Limb (tissue), 2 donors: ENCODE measurements at regions not wholly inside any gene's neighbourhood (a gene's known extent, or its start where the extent isn't known, plus 50 kb on each side); places are given as distances from the start of the nearest gene placed in this dataset.

Experiments
- DNase-seq, 2 donors: peaks; one replicate each; pipeline ENCODE4 v3.0.0-alpha.2; 2016; ENCODE audit errors: extremely low spot score in 2 of 2

DNA sequence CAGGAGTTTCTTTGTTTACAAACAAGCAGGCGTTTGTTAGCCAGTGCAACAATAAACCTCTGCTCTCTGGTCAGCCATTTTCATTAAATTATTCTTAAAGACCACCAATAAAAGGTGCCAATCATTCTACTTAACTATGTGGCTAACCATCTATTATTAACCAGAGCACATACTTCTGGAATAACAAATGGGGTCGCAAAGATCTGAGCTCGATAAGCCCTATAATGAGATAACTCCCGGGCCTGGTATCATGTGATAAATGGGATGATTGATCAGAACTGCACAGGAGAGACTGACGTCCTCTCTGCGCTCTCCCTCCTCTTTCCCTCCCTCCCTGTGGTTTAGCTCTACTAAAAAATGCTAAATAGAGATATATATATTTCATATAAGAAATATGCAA lies 488.2 kb downstream of the NTRK2 start:
- no peak for DNase-seq

- DNase-seq: no peak
Observed at GRCh38 chr9:85156652-85157051, 487.1 kb downstream of the NTRK2 start.

GRCh38 chr9:85155352-85155751 lies 485.8 kb downstream of the NTRK2 start:
- DNase-seq: peak in 1 of 2 donors; percentile 70

DNA sequence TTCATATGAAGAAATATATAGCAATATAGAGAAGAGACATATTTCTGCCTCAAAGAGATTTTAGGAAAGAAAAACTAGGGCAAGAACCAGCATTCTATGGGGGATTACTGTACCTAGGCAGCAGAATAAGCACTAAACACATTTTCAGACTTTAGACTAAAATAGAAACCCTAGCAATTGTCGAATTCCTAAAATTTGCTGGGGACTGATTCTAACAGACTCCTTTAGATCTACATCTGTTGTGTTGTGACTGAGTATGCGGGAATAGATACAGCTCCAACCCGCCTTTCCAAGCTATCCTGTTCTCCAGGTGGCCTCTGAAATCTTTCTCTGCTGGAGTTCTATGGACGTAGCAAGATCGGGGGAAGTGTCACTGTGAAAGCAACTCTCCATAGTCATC lies 482.2 kb downstream of the NTRK2 start:
- no peak for DNase-seq

DNA sequence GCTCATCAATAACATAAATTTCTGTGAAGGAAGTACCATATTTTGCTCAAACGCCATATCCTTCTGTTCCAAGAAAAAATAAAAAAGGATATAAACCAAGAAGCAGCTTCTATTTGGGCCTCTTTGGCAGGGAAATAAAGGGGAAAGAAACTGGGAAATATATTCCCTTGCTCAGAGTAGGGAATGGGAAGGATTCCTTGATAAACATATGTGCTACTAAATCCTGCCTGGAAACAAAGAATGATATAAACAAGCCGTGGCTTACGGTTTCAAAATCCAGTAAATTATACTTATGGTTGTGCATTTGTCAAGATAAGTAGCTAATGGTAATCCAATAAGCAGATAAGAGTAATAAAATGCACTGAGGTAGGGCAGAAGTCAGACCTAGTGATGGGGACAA lies 481.6 kb downstream of the NTRK2 start:
- DNase-seq: no peak

GRCh38 chr9:85147046-85147640 lies 477.6 kb downstream of the NTRK2 start:
- no peak for DNase-seq

GRCh38 chr9:85142968-85143367 lies 473.4 kb downstream of the NTRK2 start:
- DNase-seq: no peak

DNA sequence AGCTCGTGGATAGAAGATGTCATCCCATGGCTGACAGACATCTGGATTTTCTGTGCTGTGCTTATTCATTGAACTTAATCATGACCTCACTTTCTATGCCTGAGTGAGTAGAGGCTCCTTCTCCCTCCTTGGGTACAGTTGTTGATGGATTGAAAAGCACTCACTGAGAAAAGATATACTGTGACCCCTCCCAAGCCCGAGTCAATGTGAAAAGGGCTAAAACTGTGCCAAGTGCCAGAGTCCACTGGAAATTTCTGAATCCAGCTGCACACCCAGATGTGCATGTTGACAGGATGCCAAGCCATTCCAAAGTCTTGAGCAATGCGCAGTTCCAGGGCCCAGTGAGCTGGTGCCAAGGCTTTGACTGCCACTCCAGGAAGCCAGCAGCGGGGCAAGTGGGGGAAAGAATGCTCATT lies 473.0 kb downstream of the NTRK2 start:
- DNase-seq: peak; percentile 59 to 60

- DNase-seq: no peak
Observed at GRCh38 chr9:85137696-85138095, 468.2 kb downstream of the NTRK2 start.

- DNase-seq: no peak
Observed at GRCh38 chr9:85136987-85137386, 467.5 kb downstream of the NTRK2 start.

DNA sequence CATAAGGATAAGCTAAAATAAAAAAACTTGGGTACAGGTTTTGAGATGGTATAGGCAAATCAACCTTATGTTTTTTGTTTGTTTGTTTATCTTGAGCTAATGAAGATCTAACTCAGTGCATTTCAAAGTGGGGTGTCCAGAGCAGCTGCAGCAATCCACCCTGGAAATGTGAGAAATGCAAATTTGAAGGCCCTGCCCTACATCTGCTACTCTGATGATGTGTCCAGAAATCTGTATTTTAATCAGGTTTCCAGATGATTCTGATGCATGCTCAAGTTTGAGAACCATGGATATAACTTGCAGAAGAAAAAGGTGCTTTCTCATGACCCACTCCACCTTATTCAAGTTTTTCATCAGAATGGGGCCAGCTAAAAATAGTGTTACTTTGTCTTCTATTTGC lies 467.0 kb downstream of the NTRK2 start:
- DNase-seq: no peak

GRCh38 chr9:85130764-85131163 lies 461.2 kb downstream of the NTRK2 start:
- no peak for DNase-seq

- no peak for DNase-seq
Observed at GRCh38 chr9:85130260-85130659, 460.7 kb downstream of the NTRK2 start.

- DNase-seq: no peak
Observed at GRCh38 chr9:85129514-85129913, 460.0 kb downstream of the NTRK2 start.

GRCh38 chr9:85118990-85119755 lies 449.6 kb downstream of the NTRK2 start:
- DNase-seq: no peak

DNA sequence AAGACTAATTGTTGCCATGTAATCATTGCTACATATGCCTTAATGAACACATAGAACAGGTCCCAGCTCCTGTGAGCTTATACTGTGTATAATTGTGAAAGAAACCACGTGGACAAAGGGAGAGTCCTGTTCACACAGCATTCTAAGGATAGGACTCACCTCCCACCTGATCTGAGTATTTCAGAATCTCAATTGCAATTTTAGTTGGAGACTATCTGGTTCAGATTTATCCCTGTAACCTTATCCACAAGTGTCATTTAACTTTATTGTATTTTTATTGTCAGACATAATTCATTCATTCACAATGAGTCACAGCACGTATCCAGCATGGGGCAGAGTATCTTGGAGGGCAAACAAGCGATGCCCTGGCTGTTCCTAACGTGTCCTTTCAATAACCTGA lies 448.3 kb downstream of the NTRK2 start:
- DNase-seq: no peak

DNA sequence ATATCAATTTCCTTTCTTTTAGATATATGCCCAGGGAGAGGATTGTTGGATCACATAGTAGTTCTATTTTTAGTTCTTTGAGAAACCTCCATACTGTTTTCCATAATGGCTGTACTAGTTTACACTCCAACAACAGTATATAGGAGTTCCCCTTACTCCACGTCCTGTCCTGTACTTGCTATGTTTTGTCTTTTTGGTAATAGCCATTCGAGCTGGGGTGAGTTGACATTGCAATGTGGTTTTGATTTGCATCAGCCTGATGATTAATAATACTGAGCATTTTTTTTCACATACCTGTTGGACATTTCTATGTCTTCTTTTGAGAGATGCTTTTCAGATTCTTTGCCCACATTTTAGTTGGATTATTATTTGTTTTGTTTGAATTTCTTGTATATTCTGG lies 445.9 kb downstream of the NTRK2 start:
- DNase-seq: no peak

DNA sequence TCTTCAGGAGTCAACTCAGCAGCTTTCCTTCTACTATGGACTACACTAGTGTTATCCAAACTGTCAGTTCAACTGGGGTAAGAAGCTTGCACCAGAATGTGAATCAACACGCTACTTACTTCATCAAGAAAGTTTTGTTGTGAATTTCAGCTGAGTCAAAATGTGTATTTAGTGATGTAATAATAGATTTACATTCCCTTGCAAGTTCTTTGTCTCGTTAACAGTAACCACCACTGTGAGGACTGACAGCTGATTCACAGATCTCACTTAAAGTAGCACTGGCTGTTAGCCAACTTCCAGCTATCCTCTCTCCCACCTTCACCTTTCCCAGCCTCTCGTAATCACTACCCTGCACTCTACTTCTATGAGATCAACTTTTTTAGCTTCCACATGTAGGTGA lies 445.3 kb downstream of the NTRK2 start:
- no peak for DNase-seq

DNA sequence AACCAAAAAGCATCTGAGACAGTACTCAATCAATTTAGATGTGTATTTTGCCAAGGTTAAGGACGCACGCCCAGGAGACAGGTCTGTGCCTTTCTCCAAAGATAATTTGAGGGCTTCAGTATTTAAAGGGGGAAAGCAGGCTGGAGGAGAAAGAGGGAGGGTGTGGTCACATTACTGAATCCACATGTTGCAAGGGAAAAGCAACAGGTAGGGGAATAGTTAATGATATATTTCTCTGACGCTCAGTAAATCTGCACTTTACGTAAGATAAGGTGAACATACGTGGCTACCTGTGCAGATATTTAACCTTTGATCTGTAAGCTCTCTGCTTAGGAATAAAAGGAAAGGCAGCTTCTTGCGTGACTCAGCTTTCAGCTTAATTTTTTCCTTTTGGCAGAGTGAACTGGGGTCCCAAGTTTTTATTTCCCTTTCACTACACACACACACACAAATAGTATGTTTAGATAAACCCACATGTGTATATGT lies 443.4 kb downstream of the NTRK2 start:
- DNase-seq: no peak

- DNase-seq: no peak
Observed at GRCh38 chr9:85112391-85112790, 442.9 kb downstream of the NTRK2 start.

- no peak for DNase-seq
Observed at GRCh38 chr9:85108746-85109145, 439.2 kb downstream of the NTRK2 start.

DNA sequence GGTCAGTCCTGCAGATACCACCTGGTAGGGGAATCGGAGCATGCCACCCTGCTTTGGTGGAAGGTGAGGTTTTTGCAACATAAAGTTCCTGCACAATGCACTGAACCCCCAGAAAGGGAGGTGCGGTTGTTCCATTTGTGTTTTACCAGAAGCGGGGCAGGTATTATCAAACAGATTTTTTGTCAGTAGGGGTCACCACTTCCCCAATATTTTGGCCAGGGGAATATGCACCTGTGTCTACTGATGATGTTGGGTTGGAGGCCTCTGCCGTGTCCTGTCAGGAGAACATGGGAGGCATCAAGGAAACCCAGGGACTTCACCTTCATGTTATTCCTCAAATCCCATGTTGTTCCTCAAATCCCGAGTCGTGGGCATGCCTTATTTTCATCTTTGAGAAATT lies 438.7 kb downstream of the NTRK2 start:
- no peak for DNase-seq
